SK-N-SH (cell line): ENCODE measurements at regions not wholly inside any gene's neighbourhood (a gene's known extent, or its start where the extent isn't known, plus 50 kb on each side); places are given as distances from the start of the nearest gene placed in this dataset.

Experiments used
- CTCF ChIA-PET: fragments of 300-600, 350-600 bp; formaldehyde crosslinking; extraction: SDS; loops from one replicate; lab custom pipeline; 2021; lab: Yijun Ruan, JAX
- POLR2A ChIA-PET: fragments of 350-600 bp; sonication (Branson Sonifier 250); formaldehyde crosslinking; extraction: SDS; loops from one replicate; lab custom pipeline; 2020; ENCODE audit warnings: antibody characterized with exemption, inconsistent platforms; lab: Yijun Ruan, JAX
- DNase-seq: peaks from one replicate; pipeline ENCODE4 v3.0.0; 2012
- H2AFZ ChIP-seq: fragments of 200-600 bp; sonication (generic); 2 replicates; pipeline ENCODE4 v1.8.1; 2016; ENCODE audit warnings: antibody characterized with exemption, mild to moderate bottlenecking, low read depth
- H3F3A ChIP-seq: fragments of 200-600 bp; sonication (generic); replicated peaks from 2 replicates; pipeline ENCODE3; 2016; ENCODE audit warnings: antibody characterized with exemption, mild to moderate bottlenecking; ENCODE audit not compliant: insufficient read depth
- H3K27ac ChIP-seq, 2 experiments: fragments of 200-500 bp in 1 of 2; fragments of 200-600 bp in 1 of 2; sonication (Bioruptor generic) in 1 of 2; sonication (generic), shearing (Covaris generic) in 1 of 2; 2 replicates each; pipeline versions ENCODE4 v1.5.1 to v1.6.1; 2014 to 2016; ENCODE audit warnings: low read depth in 2 of 2, inconsistent platforms in 1 of 2, low read length in 1 of 2, mild to moderate bottlenecking in 1 of 2, mixed read lengths in 1 of 2
- H3K27me3 ChIP-seq: fragments of 200-600 bp; sonication (generic), shearing (Covaris generic); 2 replicates; pipeline ENCODE4 v1.6.1; 2016; ENCODE audit warnings: mixed run types; ENCODE audit not compliant: insufficient read depth
- H3K36me3 ChIP-seq, 2 experiments: fragments of 200-500 bp in 1 of 2; fragments of 200-600 bp in 1 of 2; sonication (Bioruptor generic) in 1 of 2; sonication (generic) in 1 of 2; replicated peaks in 1 of 2; 2 replicates each; pipeline versions ENCODE3 to v1.5.1; 2014 to 2016; ENCODE audit warnings: low read length in 1 of 2, mild to moderate bottlenecking in 1 of 2; ENCODE audit not compliant: insufficient read depth in 2 of 2, control insufficient read depth in 1 of 2
- H3K4me1 ChIP-seq, 2 experiments: fragments of 200-500 bp in 1 of 2; fragments of 200-600 bp in 1 of 2; sonication (Bioruptor generic) in 1 of 2; sonication (generic), shearing (Covaris generic) in 1 of 2; 2 replicates each; pipeline versions ENCODE4 v1.5.1 to v1.6.1; 2014 to 2016; ENCODE audit warnings: low read depth in 1 of 2, low read length in 1 of 2, mixed run types in 1 of 2; ENCODE audit not compliant: insufficient read depth in 2 of 2, control insufficient read depth in 1 of 2
- H3K4me2 ChIP-seq: fragments of 200-600 bp; sonication (generic), shearing (Covaris generic); 2 replicates; pipeline ENCODE4 v1.6.1; 2017; ENCODE audit warnings: mixed run types
- H3K4me3 ChIP-seq, 2 experiments: fragments of 200-500 bp in 1 of 2; fragments of 200-600 bp in 1 of 2; sonication (Bioruptor generic) in 1 of 2; sonication (generic), shearing (Covaris generic) in 1 of 2; 2 replicates each; pipeline versions ENCODE4 v1.5.1 to v1.8.1; 2014 to 2016; ENCODE audit warnings: low read depth in 2 of 2, inconsistent platforms in 1 of 2, low read length in 1 of 2, mild to moderate bottlenecking in 1 of 2, mixed read lengths in 1 of 2, moderate library complexity in 1 of 2
- H3K79me2 ChIP-seq: fragments of 200-600 bp; sonication (generic); 2 replicates; pipeline ENCODE4 v1.8.1; 2017; ENCODE audit warnings: mild to moderate bottlenecking; ENCODE audit not compliant: insufficient read depth
- H3K9ac ChIP-seq: fragments of 200-600 bp; sonication (generic); 2 replicates; pipeline ENCODE4 v1.6.1; 2017; ENCODE audit warnings: mixed run types
- H3K9me2 ChIP-seq: fragments of 200-600 bp; sonication (generic); 2 replicates; pipeline ENCODE4 v1.6.1; 2017; ENCODE audit warnings: mixed run types
- H3K9me3 ChIP-seq: fragments of 200-600 bp; sonication (generic); 2 replicates; pipeline ENCODE4 v1.6.1; 2017; ENCODE audit warnings: mixed run types, mild to moderate bottlenecking, moderate library complexity
- H4K20me1 ChIP-seq: fragments of 200-600 bp; sonication (generic); 2 replicates; pipeline ENCODE4 v1.6.1; 2017; ENCODE audit warnings: mild to moderate bottlenecking, mixed run types; ENCODE audit not compliant: insufficient read depth
- ELF1 ChIP-seq: IDR thresholded peaks from 2 replicates; pipeline ENCODE4 v1.4.0; 2012
- GATA2 ChIP-seq: sonication (generic); formaldehyde crosslinking; IDR thresholded peaks from 2 replicates; pipeline ENCODE4 v1.5.0; 2020; ENCODE audit warnings: mild to moderate bottlenecking, missing genetic modification reagents
- MEF2A ChIP-seq: IDR thresholded peaks from 2 replicates; pipeline ENCODE4 v1.4.0; 2012; ENCODE audit warnings: low read depth, borderline replicate concordance
- NFIC ChIP-seq: IDR thresholded peaks from 2 replicates; pipeline ENCODE4 v1.4.0; 2012; ENCODE audit warnings: borderline replicate concordance
- RCOR1 ChIP-seq: fragments of 150-350 bp; IDR thresholded peaks from 2 replicates; pipeline ENCODE4 v1.6.1; 2017; ENCODE audit warnings: antibody characterized with exemption, low read length
- SIN3A ChIP-seq: IDR thresholded peaks from 2 replicates; pipeline ENCODE4 v1.6.1; 2012; ENCODE audit warnings: low read depth, mild to moderate bottlenecking, low read length, moderate library complexity, borderline replicate concordance
- TEAD4 ChIP-seq: IDR thresholded peaks from 2 replicates; pipeline ENCODE4 v1.4.0; 2012; ENCODE audit warnings: mild to moderate bottlenecking, borderline replicate concordance; ENCODE audit not compliant: insufficient read depth
- YY1 ChIP-seq: IDR thresholded peaks from 2 replicates; pipeline ENCODE4 v1.4.0; 2012; ENCODE audit warnings: low read depth, mild to moderate bottlenecking
- WGBS: methylation state at CpG from one replicate; pipeline ENCODE4 v1.1.6; 2017; ENCODE audit warnings: low lambda C conversion rate; 5-methylcytosine and 5-hydroxymethylcytosine counted together
- TF ChIP-seq, protein P1 (sequence below): IDR thresholded peaks from 2 replicates; pipeline ENCODE4 v1.4.0; 2012; ENCODE audit warnings: low read depth, borderline replicate concordance
- TF ChIP-seq, protein P2 (sequence below): fragments of 150-350 bp; IDR thresholded peaks from 2 replicates; pipeline ENCODE4 v1.6.1; 2016; ENCODE audit warnings: mild to moderate bottlenecking, low read depth, low read length
- TF ChIP-seq, protein P3 (sequence below): IDR thresholded peaks from 2 replicates; pipeline ENCODE4 v1.4.0; 2012; ENCODE audit warnings: low read depth

DNA sequence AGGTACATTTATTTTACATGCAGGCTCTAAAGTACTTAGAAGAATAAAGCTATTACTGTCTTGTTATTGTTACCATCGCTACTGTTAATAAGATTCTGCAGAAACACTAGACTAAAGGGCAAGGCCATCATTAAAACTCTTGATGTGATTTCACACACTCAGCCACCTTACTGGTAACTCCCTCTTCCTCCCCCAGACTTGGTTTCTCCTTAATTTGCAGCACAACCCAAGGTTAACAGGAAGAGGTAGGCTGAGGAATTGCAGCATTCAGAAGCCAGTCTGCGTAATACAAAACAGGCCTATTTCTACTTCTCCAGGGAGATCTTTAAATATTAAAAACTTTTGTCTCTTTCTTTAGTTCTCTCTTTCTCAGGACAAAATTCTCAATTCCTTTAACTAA lies 210.3 kb downstream of the BTG1 start:
- no peaks in the 10 kb centered on the region for H3K79me2 ChIP-seq
- no peak for DNase-seq
- no peaks in the 10 kb centered on the region for H3K9me3 ChIP-seq
- no peak overlapping the region for H2AFZ ChIP-seq
- POLR2A ChIA-PET, result no interaction called here
- no peaks in the 10 kb centered on the region for H3K36me3 ChIP-seq
- H3F3A ChIP-seq, result no peaks in the 10 kb centered on the region
- no peak overlapping the region for H3K27ac ChIP-seq
- no peaks in the 10 kb centered on the region for H3K4me1 ChIP-seq
- 96% methylated on average over 2 of the region's 2 CpGs for WGBS
- no peak for TF ChIP-seq YY1
- TF ChIP-seq, protein P1, sequence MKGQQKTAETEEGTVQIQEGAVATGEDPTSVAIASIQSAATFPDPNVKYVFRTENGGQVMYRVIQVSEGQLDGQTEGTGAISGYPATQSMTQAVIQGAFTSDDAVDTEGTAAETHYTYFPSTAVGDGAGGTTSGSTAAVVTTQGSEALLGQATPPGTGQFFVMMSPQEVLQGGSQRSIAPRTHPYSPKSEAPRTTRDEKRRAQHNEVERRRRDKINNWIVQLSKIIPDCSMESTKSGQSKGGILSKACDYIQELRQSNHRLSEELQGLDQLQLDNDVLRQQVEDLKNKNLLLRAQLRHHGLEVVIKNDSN, result no peak
- no peak for TF ChIP-seq MEF2A
- TF ChIP-seq, protein P2, sequence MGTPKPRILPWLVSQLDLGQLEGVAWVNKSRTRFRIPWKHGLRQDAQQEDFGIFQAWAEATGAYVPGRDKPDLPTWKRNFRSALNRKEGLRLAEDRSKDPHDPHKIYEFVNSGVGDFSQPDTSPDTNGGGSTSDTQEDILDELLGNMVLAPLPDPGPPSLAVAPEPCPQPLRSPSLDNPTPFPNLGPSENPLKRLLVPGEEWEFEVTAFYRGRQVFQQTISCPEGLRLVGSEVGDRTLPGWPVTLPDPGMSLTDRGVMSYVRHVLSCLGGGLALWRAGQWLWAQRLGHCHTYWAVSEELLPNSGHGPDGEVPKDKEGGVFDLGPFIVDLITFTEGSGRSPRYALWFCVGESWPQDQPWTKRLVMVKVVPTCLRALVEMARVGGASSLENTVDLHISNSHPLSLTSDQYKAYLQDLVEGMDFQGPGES, result no peak
- TF ChIP-seq ELF1, result no peak
- TF ChIP-seq, protein P3, sequence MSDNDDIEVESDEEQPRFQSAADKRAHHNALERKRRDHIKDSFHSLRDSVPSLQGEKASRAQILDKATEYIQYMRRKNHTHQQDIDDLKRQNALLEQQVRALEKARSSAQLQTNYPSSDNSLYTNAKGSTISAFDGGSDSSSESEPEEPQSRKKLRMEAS, result no peak
- no peak for TF ChIP-seq SIN3A
- TF ChIP-seq NFIC, result no peak
- TF ChIP-seq RCOR1, result no peak
- no peak for TF ChIP-seq TEAD4
- no peaks in the 10 kb centered on the region for H4K20me1 ChIP-seq
- H3K27me3 ChIP-seq, result no peaks in the 10 kb centered on the region
- no peak overlapping the region for H3K4me2 ChIP-seq
- H3K9ac ChIP-seq, result no peak overlapping the region
- CTCF ChIA-PET, result no interaction called here
- no peaks in the 10 kb centered on the region for H3K9me2 ChIP-seq
- no peak overlapping the region for H3K4me3 ChIP-seq

DNA sequence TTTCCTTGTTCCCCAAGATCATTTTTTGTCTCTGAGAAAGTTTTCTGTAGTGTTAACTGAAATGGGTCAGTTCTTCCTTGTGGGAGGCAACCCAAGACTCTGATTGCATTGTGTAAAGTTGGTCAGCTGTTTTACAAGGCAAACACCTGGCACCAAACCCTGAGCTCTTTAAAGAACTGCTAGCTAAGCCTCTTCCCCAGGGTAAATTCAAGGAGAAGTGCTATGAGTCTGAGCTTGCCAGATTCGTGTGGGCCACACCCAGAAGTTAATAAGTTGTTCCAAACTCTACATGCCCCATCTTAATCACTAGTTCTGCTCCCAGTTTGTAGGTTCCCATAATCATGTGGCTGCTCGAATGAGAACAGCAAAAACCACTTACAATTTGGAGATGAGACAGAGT lies 214.5 kb downstream of the BTG1 start:
- Histone ChIP-seq H3K27ac (no peak overlapping the region), H3K27me3 (no peaks in the 10 kb centered on the region), H3K36me3 (no peaks in the 10 kb centered on the region), H3K9me2 (no peaks in the 10 kb centered on the region), H3K4me1 (no peaks in the 10 kb centered on the region), H3K4me2 (no peak overlapping the region), H3K79me2 (no peaks in the 10 kb centered on the region), H2AFZ (no peak overlapping the region), H3K9ac (no peak overlapping the region), H4K20me1 (no peaks in the 10 kb centered on the region), H3K9me3 (no peaks in the 10 kb centered on the region; the same call in 1 of the 2 replicates), H3K4me3 (no peak overlapping the region), H3F3A (no peaks in the 10 kb centered on the region)
- TF ChIP-seq GATA2 (CRISPR knock-in tag) (no peak), MEF2A (no peak), TEAD4 (no peak), RCOR1 (no peak), ELF1 (no peak)
- TF ChIP-seq, protein P1, result no peak
- TF ChIP-seq, protein P2, result no peak
- CTCF ChIA-PET, result interaction anchor here (0.6 kb wide), 1 partner anchor 30 kb away, joined by 4 read pairs; no protein-coding TSS in a partner anchor
- 32% methylated on average over 2 of the region's 2 CpGs for WGBS
- DNase-seq, result no peak
- POLR2A ChIA-PET, result no interaction called here
